ENCODE measurements at regions not wholly inside any gene's neighbourhood (a gene's known extent, or its start where the extent isn't known, plus 50 kb on each side); places are given as distances from the start of the nearest gene placed in this dataset.

DNA sequence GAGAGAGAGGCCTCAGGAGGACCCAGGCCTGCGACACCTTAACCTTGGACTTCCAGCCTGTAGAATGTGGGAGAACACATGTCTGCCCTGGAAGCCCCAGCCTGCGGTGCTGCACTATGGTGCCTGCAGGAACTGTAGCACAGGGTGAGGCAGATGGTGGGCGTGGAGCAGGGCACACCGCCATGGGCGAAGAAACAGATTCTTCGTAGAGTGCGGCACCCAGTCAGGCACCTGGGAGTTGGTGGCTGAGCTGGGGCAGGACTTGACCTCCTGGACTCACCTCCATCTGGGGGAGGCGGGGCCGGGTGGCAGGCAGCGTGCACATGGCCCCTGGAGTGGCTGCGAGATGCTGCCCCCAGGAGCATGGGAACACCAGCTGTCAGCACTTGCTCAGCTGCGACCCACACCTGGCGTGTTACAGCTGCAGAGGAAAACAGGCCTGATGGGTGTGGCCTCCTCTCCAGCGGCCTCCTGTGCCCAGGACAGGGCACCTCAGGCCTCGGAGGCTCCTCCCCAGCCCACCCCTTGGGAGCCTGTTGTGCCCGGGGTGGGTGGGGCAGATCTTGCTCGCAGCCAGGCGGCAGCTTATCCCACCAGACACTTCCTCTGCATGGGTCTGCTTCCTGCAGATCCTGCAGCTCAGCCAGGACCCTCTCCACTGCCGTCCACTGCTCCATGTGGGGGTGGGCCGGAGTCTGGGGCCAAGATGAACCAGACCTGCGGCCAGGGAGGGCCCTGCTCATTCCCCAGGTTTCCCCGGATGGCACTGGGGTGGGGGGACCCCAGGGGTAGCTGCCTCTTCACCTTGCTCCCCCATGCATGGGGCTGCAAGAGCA is 80.4 kb downstream of the MYEOV start:
- CTCF ChIA-PET, result no interaction called here
- no peak overlapping the region for H3K14ac ChIP-seq (replicated peaks; ENCODE audit: low read depth, low read length)
- H3K9ac ChIP-seq (ENCODE audit: low read depth, low read length), result no peak overlapping the region
- H3K27me3 ChIP-seq (ENCODE audit: control insufficient read depth, insufficient read depth, low read length), result no peaks in the 10 kb centered on the region
- H2BK20ac ChIP-seq (ENCODE audit: low read depth, low read length), result no peak overlapping the region
- ATAC-seq (ENCODE audit: low read depth) (no peak), DNase-seq (no peak)
- no peak overlapping the region for H3K4ac ChIP-seq (ENCODE audit: low read depth, low read length)
- H3K4me3 ChIP-seq (ENCODE audit: insufficient read depth, low read depth, low read length), result no peak overlapping the region
- POLR2A ChIA-PET (ENCODE audit: unreplicated experiment), result no interaction called here
- no peak overlapping the region for H2BK15ac ChIP-seq (ENCODE audit: low read depth, low read length)
- no peak overlapping the region for H2AK5ac ChIP-seq (ENCODE audit: low read depth, low read length)
- no peak for TF ChIP-seq CHD1 (IDR thresholded peaks at IDR 0.05; ENCODE audit: low read depth, low read length)
- no peak for TF ChIP-seq POLR2A (IDR thresholded peaks at IDR 0.05; ENCODE audit: low read depth, low read length)
- no peak for TF ChIP-seq SMC3 (IDR thresholded peaks at IDR 0.05; ENCODE audit: low read depth, low read length)
- TF ChIP-seq, protein P1, sequence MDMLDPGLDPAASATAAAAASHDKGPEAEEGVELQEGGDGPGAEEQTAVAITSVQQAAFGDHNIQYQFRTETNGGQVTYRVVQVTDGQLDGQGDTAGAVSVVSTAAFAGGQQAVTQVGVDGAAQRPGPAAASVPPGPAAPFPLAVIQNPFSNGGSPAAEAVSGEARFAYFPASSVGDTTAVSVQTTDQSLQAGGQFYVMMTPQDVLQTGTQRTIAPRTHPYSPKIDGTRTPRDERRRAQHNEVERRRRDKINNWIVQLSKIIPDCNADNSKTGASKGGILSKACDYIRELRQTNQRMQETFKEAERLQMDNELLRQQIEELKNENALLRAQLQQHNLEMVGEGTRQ (IDR thresholded peaks at IDR 0.05; ENCODE audit: low read depth, low read length), result no peak
- TF ChIP-seq, protein P2, sequence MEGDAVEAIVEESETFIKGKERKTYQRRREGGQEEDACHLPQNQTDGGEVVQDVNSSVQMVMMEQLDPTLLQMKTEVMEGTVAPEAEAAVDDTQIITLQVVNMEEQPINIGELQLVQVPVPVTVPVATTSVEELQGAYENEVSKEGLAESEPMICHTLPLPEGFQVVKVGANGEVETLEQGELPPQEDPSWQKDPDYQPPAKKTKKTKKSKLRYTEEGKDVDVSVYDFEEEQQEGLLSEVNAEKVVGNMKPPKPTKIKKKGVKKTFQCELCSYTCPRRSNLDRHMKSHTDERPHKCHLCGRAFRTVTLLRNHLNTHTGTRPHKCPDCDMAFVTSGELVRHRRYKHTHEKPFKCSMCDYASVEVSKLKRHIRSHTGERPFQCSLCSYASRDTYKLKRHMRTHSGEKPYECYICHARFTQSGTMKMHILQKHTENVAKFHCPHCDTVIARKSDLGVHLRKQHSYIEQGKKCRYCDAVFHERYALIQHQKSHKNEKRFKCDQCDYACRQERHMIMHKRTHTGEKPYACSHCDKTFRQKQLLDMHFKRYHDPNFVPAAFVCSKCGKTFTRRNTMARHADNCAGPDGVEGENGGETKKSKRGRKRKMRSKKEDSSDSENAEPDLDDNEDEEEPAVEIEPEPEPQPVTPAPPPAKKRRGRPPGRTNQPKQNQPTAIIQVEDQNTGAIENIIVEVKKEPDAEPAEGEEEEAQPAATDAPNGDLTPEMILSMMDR (conservative IDR thresholded peaks at IDR 0.05; ENCODE audit: low read depth, low read length), result no peak
- TF ChIP-seq MXI1 (IDR thresholded peaks at IDR 0.05; ENCODE audit: borderline replicate concordance, low read depth, low read length), result no peak
- TF ChIP-seq, protein P3, sequence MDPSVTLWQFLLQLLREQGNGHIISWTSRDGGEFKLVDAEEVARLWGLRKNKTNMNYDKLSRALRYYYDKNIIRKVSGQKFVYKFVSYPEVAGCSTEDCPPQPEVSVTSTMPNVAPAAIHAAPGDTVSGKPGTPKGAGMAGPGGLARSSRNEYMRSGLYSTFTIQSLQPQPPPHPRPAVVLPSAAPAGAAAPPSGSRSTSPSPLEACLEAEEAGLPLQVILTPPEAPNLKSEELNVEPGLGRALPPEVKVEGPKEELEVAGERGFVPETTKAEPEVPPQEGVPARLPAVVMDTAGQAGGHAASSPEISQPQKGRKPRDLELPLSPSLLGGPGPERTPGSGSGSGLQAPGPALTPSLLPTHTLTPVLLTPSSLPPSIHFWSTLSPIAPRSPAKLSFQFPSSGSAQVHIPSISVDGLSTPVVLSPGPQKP (IDR thresholded peaks at IDR 0.05; ENCODE audit: borderline replicate concordance, low read depth, low read length), result no peak
- dilution Hi-C loops (cut with HindIII; ENCODE audit: low sequenced_read_pairs, unreplicated experiment) (no loop called here), in situ Hi-C loops (cut with MboI; ENCODE audit: low sequenced_read_pairs) (no loop called here), intact Hi-C loops (cut with micrococcal nuclease) (no loop called here)
- H4K8ac ChIP-seq (ENCODE audit: low read depth in 2 of 2, low read length in 2 of 2), result no peak overlapping the region
- H3K56ac ChIP-seq (ENCODE audit: extremely low read depth, insufficient read depth, low read length), result no peak overlapping the region
- peak overlapping the region; percentile 1 for H2AK9ac ChIP-seq (replicated peaks; ENCODE audit: low read depth, low read length, poor library complexity)
- no peak overlapping the region for H3K18ac ChIP-seq (ENCODE audit: low read depth, low read length)
- H3K9me1 ChIP-seq (ENCODE audit: insufficient read depth, low read length), result no peaks in the 10 kb centered on the region
- H3K23ac ChIP-seq (ENCODE audit: low read depth, low read length), result no peak overlapping the region
- H2AFZ ChIP-seq (replicated peaks; ENCODE audit: low read length, poor library complexity), result no peak overlapping the region
- no peak overlapping the region for H4K91ac ChIP-seq (ENCODE audit: insufficient read depth, low read depth, low read length)
- H3K27ac ChIP-seq (ENCODE audit: insufficient read depth, low read length), result no peak overlapping the region
- no peaks in the 10 kb centered on the region for H4K20me1 ChIP-seq (ENCODE audit: insufficient read depth, low read length)
- H2BK5ac ChIP-seq (ENCODE audit: low read depth, low read length, poor library complexity, severe bottlenecking), result no peak overlapping the region
- peaks cover 5% of the 10 kb centered on the region for H3K9me3 ChIP-seq (ENCODE audit: control insufficient read depth, insufficient read depth, low read length)
- 100% methylated on average over 1 of the region's 22 CpGs; no CpG with 5 or more reads in 1 of the 2 experiments for WGBS, 2 experiments (ENCODE audit: extremely low coverage in 2 of 2, insufficient read length in 1 of 2)
- H3K4me1 ChIP-seq (ENCODE audit: control insufficient read depth, insufficient read depth, low read length), result no peaks in the 10 kb centered on the region
- no peaks in the 10 kb centered on the region for H3K79me1 ChIP-seq (ENCODE audit: low read depth in 1 of 2, low read length in 2 of 2)
- no TSS peak for BruUV-seq (replicated peaks)
- no peak overlapping the region for H3K4me2 ChIP-seq (ENCODE audit: low read depth, low read length)
- H2BK120ac ChIP-seq (ENCODE audit: low read depth, low read length), result no peak overlapping the region
- no peaks in the 10 kb centered on the region for H3K36me3 ChIP-seq (ENCODE audit: control insufficient read depth, insufficient read depth, low read length)
- H4K5ac ChIP-seq (ENCODE audit: low read depth, low read length), result no peak overlapping the region

Data from IMR-90 (cell line).